ENCODE measurements at regions not wholly inside any gene's neighbourhood (a gene's known extent, or its start where the extent isn't known, plus 50 kb on each side); places are given as distances from the start of the nearest gene placed in this dataset.
"Not testable (repeated sequence)": the region's sequence is repeated elsewhere in the genome, so short reads cannot be mapped to it uniquely, and the experiment has no call there.

DNA sequence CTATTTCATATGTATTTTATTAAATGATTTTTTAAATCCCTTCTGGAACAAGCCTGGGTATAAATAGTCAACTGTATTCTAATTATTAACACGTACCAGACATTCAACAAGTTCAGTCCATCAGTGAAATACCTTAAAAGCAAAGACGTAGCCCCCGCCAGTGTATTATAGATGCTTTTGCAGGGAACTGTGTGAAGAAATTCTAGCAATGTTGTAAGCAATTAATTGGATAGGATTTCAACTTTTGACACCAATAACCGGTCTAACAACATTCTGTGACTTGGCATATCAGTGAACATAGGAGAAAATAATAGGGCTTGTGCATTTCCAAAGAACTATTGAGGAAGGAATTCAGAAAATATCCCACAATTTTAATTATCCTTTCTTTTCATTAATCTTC lies 67.2 kb upstream of the TGFBR2 start:
- TF ChIP-seq, protein P1, sequence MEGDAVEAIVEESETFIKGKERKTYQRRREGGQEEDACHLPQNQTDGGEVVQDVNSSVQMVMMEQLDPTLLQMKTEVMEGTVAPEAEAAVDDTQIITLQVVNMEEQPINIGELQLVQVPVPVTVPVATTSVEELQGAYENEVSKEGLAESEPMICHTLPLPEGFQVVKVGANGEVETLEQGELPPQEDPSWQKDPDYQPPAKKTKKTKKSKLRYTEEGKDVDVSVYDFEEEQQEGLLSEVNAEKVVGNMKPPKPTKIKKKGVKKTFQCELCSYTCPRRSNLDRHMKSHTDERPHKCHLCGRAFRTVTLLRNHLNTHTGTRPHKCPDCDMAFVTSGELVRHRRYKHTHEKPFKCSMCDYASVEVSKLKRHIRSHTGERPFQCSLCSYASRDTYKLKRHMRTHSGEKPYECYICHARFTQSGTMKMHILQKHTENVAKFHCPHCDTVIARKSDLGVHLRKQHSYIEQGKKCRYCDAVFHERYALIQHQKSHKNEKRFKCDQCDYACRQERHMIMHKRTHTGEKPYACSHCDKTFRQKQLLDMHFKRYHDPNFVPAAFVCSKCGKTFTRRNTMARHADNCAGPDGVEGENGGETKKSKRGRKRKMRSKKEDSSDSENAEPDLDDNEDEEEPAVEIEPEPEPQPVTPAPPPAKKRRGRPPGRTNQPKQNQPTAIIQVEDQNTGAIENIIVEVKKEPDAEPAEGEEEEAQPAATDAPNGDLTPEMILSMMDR (IDR thresholded peaks at IDR 0.05), result no peak
- Histone ChIP-seq H3K36me3 (replicated peaks in 1 of 2; ENCODE audit: control insufficient read depth in 1 of 2, insufficient read depth in 2 of 2, low read length in 2 of 2) (no peaks in the 10 kb centered on the region), H3K9ac (ENCODE audit: insufficient read depth, low read length, poor library complexity, severe bottlenecking) (no peak overlapping the region), H3K9me3 (replicated peaks in 1 of 2; ENCODE audit: control insufficient read depth in 1 of 2, insufficient read depth in 1 of 2, low read length in 2 of 2) (no peaks in the 10 kb centered on the region), H3K79me2 (ENCODE audit: insufficient read depth, low read length) (no peaks in the 10 kb centered on the region), H2AFZ (ENCODE audit: insufficient read depth, low read depth, low read length, poor library complexity, severe bottlenecking) (no peak overlapping the region), H3K27me3 (ENCODE audit: control insufficient read depth in 2 of 2, insufficient read depth in 2 of 2, low read length in 2 of 2) (no peaks in the 10 kb centered on the region), H3K4me3 (replicated peaks in 1 of 3; ENCODE audit: low read depth in 2 of 3, low read length in 3 of 3) (no peak overlapping the region), H4K20me1 (ENCODE audit: insufficient read depth, low read length) (no peaks in the 10 kb centered on the region), H3K4me1 (ENCODE audit: control insufficient read depth in 1 of 2, insufficient read depth in 2 of 2, low read length in 2 of 2) (no peaks in the 10 kb centered on the region), H3K4me2 (replicated peaks; ENCODE audit: extremely low read depth, low read length, poor library complexity, severe bottlenecking) (no peak overlapping the region), H3K27ac (ENCODE audit: low read depth in 1 of 2, low read length in 2 of 2) (no peak overlapping the region)
- Mint-ChIP-seq H3K9me3 (peaks cover 0 to 9% (median 3%) of the 10 kb centered on the region in 7 donors), H3K27ac (no peak overlapping the region), H3K4me1 (no peaks in the 10 kb centered on the region), H3K4me3 (no peak overlapping the region), H3K27me3 (ENCODE audit: low read depth in 3 of 3) (peaks cover 0 to 2% (median 0%) of the 10 kb centered on the region in 3 donors), H3K36me3 (no peaks in the 10 kb centered on the region)
- DNase-seq, result no peak
- WGBS (ENCODE audit: insufficient coverage), result no CpG with 5 or more reads among the region's 4 CpGs
- intact Hi-C loops (cut with micrococcal nuclease), result no loop called here

DNA sequence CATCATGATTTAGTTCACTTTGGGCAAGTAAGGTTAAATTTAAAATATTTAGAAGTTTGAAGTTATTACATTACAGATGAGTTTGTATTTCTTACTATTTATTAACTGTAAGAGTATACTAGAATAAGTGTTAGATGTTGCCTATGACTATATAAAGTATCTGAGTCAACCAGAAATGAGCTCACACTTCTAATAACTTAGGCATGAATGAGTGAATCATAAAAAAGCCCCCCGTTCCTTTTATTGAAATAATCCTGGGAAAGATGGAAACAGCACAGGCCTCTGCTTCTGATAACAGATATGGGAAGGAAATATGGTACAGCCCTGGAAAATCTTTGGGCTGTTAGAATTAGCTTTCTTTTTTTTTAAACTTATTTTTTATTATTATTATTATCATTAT lies 66.6 kb upstream of the TGFBR2 start:
- no peak overlapping the region for H3K9ac ChIP-seq (ENCODE audit: insufficient read depth, low read length, poor library complexity, severe bottlenecking)
- no peak overlapping the region for H3K27ac ChIP-seq (ENCODE audit: low read depth in 1 of 2, low read length in 2 of 2)
- H4K20me1 ChIP-seq (ENCODE audit: insufficient read depth, low read length), result no peaks in the 10 kb centered on the region
- Mint-ChIP-seq H3K36me3 (no peaks in the 10 kb centered on the region), H3K27ac (no peak overlapping the region), H3K4me1 (no peaks in the 10 kb centered on the region), H3K9me3 (peaks cover 0 to 7% (median 3%) of the 10 kb centered on the region in 7 donors), H3K4me3 (no peak overlapping the region), H3K27me3 (ENCODE audit: low read depth in 3 of 3) (peaks cover 0 to 2% (median 0%) of the 10 kb centered on the region in 3 donors)
- intact Hi-C loops (cut with micrococcal nuclease), result no loop called here
- no peaks in the 10 kb centered on the region for H3K4me1 ChIP-seq (ENCODE audit: control insufficient read depth in 1 of 2, insufficient read depth in 2 of 2, low read length in 2 of 2)
- H3K4me3 ChIP-seq (replicated peaks in 1 of 3; ENCODE audit: low read depth in 2 of 3, low read length in 3 of 3), result no peak overlapping the region
- H3K36me3 ChIP-seq (replicated peaks in 1 of 2; ENCODE audit: control insufficient read depth in 1 of 2, insufficient read depth in 2 of 2, low read length in 2 of 2), result no peaks in the 10 kb centered on the region
- H3K27me3 ChIP-seq (ENCODE audit: control insufficient read depth in 2 of 2, insufficient read depth in 2 of 2, low read length in 2 of 2), result no peaks in the 10 kb centered on the region
- H3K4me2 ChIP-seq (replicated peaks; ENCODE audit: extremely low read depth, low read length, poor library complexity, severe bottlenecking), result no peak overlapping the region
- WGBS (ENCODE audit: insufficient coverage), result no CpG with 5 or more reads among the region's 1 CpG
- DNase-seq, result no peak
- no peaks in the 10 kb centered on the region for H3K79me2 ChIP-seq (ENCODE audit: insufficient read depth, low read length)
- no peaks in the 10 kb centered on the region for H3K9me3 ChIP-seq (replicated peaks in 1 of 2; ENCODE audit: control insufficient read depth in 1 of 2, insufficient read depth in 1 of 2, low read length in 2 of 2)
- TF ChIP-seq, protein P1 (IDR thresholded peaks at IDR 0.05), result no peak
- H2AFZ ChIP-seq (ENCODE audit: insufficient read depth, low read depth, low read length, poor library complexity, severe bottlenecking), result no peak overlapping the region

DNA sequence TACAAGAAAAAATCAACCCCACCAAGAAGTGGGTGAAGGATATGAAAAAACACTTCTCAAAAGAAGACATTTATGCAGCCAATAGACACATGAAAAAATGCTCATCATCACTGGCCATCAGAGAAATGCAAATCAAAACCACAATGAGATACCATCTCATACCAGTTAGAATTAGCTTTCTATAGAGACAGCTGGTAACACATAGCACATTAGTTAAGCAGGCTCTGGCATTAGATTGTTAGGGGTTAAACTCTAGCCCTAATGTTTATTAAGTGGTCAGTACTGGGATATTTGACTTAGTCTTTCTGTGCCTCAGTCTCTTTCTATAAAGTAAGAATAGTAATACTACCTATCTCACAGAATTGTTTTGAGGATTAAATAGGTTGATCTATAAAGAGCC lies 65.2 kb upstream of the TGFBR2 start:
- H3K9me3 ChIP-seq (replicated peaks in 1 of 2; ENCODE audit: control insufficient read depth in 1 of 2, insufficient read depth in 1 of 2, low read length in 2 of 2); H2AFZ ChIP-seq (ENCODE audit: insufficient read depth, low read depth, low read length, poor library complexity, severe bottlenecking); H3K4me2 ChIP-seq (replicated peaks; ENCODE audit: extremely low read depth, low read length, poor library complexity, severe bottlenecking); H3K9ac ChIP-seq (ENCODE audit: insufficient read depth, low read length, poor library complexity, severe bottlenecking); H3K4me3 Mint-ChIP-seq; DNase-seq; H3K4me3 ChIP-seq (replicated peaks in 1 of 3; ENCODE audit: low read depth in 2 of 3, low read length in 3 of 3); H3K79me2 ChIP-seq (ENCODE audit: insufficient read depth, low read length); H3K27me3 Mint-ChIP-seq (ENCODE audit: low read depth in 3 of 3); H3K4me1 Mint-ChIP-seq; H3K9me3 Mint-ChIP-seq; intact Hi-C loops (cut with micrococcal nuclease); H3K27ac ChIP-seq (ENCODE audit: low read depth in 1 of 2, low read length in 2 of 2); H3K36me3 Mint-ChIP-seq; H4K20me1 ChIP-seq (ENCODE audit: insufficient read depth, low read length); H3K27ac Mint-ChIP-seq; H3K36me3 ChIP-seq (replicated peaks in 1 of 2; ENCODE audit: control insufficient read depth in 1 of 2, insufficient read depth in 2 of 2, low read length in 2 of 2); H3K4me1 ChIP-seq (ENCODE audit: control insufficient read depth in 1 of 2, insufficient read depth in 2 of 2, low read length in 2 of 2); H3K27me3 ChIP-seq (ENCODE audit: control insufficient read depth in 2 of 2, insufficient read depth in 2 of 2, low read length in 2 of 2): not testable (repeated sequence)

Measured in CD14-positive monocyte (primary cell).